Frontal cortex (tissue), 3 donors: ENCODE measurements at regions not wholly inside any gene's neighbourhood (a gene's known extent, or its start where the extent isn't known, plus 50 kb on each side); places are given as distances from the start of the nearest gene placed in this dataset.
"Not testable (repeated sequence)": the region's sequence is repeated elsewhere in the genome, so short reads cannot be mapped to it uniquely, and the experiment has no call there.

Source experiments
- DNase-seq, 2 donors: peaks; one replicate each; pipeline ENCODE4 v3.0.0; 2012; ENCODE audit warnings: low spot score in 2 of 2
- FAIRE-seq: peaks from 2 replicates; lab custom pipeline; 2012; peaks lifted over from hg19 to GRCh38; lab: Jason Lieb, UNC
- donor health status: control.
- donor health status: control.
- donor health status: control.

DNA sequence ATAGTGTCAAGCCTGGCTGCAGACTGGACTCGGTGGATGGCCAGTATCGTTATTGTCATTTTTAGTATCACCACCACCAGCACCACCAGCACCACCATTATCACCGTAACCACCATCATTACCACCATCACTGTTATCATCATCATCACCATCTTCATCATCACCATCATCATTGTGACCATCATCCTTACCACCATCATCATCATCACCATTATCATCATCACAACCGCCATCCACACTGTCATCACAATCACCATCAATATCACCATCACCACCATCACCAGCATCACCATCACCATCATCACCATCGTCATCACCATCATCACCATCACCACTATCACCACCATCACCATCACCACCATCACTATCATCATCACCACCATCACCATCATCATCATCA is 65.6 kb downstream of the FOXL3 start:
- FAIRE-seq (no peak), DNase-seq (no peak)

DNA sequence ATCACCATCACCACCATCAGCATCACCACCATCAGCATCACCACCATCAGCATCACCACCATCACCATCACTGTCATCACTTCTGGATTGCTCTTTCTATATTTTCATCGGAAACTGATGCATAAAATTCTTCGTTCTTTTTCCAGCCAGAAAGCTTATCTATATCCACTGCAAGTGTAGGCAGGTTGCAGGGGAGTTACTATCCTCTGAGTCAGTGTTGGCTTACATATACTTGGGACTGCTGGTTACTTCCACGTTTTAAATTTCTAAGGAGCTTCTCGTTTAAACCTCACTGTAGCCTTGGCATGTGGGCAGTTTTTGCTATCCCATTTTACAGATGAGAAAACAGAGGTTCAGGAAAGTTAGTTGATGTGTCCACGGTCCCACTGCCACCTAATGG is 66.1 kb downstream of the FOXL3 start:
- FAIRE-seq (no peak), DNase-seq (no peak)

DNA sequence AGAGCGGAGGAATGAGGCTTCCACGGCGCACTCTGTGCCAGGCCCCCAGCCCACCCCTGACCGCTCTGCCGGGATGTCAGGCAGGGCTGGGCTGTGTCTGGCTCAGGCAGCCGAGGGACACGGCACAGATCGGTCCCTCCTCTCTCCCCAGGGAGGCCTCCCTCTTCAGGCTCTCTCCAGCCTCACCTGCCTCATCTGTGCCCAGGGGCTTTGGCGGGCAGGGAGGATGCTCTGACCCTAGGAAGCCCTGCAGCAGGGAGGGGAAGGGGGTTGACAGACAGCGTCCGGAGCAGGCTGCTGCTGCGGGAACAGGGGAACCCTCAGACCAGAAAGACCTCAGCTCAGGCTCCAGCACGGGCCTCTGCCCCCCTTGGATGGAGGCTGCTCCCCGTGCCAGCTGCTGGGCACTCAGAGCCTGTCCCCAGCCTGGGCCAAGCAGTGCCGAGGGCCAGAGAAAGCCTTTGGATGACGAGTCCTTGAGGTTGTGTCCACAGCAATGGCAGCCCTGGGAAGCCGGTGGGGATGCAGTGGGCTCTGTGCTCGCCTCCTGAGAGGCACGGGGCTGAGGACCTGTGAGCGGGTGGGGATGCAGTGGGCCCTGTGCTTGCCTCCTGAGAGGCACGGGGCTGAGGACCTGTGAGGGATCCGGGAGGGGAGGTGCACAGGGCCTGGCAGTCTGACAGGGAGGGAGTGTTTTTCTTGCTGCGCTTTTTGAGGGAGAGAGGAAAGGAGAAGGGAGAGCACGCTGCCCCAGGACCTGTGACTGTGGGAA is 66.9 kb downstream of the FOXL3 start:
- FAIRE-seq: no peak
- no peak for DNase-seq

DNA sequence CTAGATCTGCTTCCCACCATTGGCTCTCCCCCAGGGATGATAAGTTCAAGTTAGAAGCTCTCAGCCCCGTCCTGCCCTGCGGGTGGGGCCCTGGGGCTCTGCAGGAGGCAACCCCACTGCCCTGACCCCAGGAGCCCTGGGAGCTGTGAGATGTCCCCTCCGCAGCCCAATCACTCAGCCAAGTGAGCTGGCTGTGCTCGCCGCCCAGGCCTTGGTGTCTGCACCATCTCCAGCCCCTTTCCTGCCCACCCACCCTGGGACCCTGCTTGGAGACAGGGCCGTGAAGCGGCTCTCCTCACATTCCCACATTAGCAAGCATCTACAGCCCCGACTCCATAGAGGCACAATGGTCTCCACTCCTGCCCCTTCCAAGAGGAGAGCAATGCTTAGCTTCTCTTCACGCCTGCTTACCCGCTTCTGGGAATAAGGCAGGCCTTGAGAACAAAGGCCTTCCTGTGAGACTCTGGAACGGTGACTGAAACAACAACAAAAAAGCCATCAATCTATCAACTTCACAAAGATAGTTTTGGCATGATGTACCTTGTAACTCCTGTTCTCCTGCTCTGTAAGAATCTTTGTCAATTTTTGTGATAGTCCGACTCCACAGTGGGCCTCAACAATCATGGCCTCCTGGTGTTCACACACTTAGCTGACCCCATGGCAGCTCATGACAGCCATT is 67.7 kb downstream of the FOXL3 start:
- DNase-seq: no peak
- no peak for FAIRE-seq

DNA sequence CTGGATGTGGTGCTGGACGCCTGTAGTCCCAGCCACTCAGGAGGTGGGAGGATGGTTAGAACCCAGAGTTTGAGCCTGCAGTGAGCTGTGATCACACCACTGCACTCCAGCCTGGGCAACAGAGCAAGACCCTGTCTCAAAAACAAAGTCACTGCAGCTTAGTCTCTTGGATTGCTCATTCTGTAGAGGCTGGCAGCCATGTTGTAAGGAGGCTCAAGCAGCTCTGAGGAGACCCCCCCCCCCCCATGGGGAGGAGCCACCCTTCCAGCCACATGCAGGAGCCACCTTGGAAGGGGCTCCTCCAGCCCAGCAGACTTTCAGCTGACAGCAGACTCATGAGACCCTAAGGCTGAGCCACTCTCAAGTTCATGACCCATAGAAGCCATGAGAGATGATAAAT is 68.4 kb downstream of the FOXL3 start:
- FAIRE-seq: no peak
- DNase-seq: no peak

DNA sequence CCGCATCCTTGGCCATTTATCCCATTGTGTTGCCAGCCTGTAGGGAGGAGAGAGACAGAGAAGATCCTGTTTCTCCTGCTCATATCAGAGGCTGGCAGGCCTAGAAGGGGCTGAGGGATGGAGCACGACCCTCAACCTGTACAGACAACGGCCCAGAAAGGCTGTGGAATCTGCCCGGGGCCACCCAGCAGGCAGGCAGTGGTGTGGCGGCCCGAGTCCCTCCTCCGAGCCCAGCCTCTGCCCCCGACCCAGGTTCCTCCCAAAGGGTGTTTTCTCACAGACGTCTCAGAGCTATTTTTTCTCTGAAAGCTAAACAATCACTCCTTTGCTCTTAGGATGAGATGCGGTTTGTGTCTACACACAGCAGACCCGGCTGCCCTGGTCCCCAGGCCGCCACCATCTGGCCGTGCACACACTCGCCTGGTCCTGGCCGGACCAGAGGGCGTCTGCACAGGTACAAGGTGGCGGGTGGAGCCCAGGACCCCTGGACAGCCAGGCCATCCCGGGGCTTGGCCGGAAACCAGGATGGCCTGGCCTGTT is 69.3 kb downstream of the FOXL3 start:
- no peak for FAIRE-seq

DNA sequence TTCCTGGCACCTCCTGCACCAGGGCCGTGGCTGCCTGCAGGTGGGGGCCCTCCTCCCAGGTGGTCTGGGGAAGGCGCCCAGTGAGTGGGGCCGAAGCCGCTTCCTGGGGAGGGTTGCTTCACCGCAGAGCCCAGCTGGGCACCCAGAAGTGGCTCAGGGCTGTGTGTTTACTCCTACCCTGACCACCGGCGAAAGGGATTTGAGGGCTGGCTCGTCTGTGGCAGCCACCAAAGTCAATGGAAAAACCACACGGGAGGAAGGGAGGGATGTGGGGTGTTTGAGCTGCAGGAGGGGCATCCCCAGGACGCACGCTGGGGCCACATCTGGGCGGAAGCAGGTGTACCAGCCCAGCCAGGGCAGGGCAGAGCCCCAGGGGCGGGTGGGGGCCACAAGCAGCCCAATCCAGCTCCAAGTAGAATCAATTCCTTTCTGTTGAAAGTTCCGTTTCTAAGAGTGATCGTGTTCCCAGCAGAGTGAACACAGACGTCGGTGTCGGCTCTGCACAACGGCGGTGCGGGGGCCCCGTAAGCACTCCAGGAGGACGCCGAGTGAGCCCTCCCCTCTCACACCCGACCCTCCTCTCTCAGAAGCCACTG is 69.9 kb downstream of the FOXL3 start:
- FAIRE-seq (no peak), DNase-seq (no peak)

More for the DNA sequence above, 69.3 kb downstream of the FOXL3 start:
- DNase-seq: no peak

DNA sequence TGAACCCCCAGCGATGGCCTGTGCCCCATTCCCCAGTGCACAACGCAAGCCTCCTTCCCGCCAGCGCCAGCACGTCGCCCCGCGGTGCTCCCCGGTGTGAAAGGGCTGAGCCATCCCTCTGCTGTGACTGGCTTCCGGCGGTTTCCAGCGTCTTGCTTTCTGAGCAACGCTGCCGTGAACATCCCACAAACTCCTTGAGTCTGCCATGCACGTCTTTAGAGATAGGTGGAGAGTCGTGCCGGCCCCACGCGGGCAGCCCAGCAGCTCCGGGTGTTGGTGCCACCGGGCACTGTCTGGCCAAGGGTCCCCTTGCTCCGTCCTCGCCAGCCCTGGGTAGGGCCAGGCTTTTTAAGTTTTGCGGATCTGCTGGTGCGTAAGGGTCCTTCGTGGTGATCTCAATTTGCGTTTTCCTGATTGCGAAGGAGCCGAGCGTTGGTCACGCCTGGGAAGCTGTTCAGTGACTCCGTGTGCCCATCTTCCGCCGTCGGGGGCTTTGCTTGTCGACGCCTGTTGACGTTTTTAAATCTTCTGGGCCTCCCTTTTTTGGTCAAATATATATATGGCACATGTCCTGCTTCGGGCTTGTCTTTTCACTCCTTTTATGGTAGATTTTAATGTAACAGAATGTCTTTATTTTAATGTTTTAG is 70.6 kb downstream of the FOXL3 start:
- FAIRE-seq (no peak), DNase-seq (no peak)

DNA sequence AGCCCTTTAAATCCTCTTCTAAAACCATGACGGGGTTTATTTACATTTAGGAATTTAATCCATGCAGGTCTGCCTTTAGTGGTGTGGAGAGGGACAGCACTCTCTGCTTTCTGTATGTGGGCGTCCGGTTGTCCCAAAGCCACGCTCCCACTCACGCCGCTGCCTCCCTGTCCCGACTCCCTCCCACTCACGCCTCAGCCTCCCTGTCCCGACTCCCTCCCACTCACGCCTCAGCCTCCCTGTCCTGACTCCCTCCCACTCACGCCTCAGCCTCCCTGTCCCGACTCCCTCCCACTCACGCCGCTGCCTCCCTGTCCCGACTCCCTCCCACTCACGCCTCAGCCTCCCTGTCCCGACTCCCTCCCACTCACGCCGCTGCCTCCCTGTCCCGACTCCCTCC is 71.2 kb downstream of the FOXL3 start:
- not testable (repeated sequence) for DNase-seq, FAIRE-seq

DNA sequence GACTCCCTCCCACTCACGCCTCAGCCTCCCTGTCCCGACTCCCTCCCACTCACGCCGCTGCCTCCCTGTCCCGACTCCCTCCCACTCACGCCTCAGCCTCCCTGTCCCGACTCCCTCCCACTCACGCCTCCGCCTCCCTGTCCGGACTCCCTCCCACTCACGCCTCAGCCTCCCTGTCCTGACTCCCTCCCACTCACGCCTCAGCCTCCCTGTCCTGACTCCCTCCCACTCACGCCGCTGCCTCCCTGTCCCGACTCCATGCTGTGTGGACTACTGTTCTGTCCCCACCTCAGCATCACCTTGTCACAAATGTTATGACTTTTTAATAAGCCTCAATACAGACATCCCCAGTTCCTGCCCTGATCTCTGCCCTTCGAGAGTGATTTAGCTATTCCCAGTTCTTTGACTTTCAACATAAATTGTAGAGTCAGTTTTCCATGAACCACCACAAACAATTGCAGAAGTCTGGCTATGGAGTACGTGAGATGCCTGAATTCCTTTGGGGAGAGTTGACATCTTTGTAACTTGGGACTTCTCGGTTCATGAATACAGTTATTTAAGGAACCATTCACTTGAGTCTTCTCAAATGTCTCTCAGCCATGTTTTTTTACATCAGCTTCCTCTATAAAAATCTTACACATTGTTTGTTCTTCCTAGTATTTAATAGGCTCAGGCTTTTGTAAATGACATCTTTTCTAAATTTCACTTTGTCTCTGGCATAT is 71.9 kb downstream of the FOXL3 start:
- FAIRE-seq: no peak
- no peak for DNase-seq

DNA sequence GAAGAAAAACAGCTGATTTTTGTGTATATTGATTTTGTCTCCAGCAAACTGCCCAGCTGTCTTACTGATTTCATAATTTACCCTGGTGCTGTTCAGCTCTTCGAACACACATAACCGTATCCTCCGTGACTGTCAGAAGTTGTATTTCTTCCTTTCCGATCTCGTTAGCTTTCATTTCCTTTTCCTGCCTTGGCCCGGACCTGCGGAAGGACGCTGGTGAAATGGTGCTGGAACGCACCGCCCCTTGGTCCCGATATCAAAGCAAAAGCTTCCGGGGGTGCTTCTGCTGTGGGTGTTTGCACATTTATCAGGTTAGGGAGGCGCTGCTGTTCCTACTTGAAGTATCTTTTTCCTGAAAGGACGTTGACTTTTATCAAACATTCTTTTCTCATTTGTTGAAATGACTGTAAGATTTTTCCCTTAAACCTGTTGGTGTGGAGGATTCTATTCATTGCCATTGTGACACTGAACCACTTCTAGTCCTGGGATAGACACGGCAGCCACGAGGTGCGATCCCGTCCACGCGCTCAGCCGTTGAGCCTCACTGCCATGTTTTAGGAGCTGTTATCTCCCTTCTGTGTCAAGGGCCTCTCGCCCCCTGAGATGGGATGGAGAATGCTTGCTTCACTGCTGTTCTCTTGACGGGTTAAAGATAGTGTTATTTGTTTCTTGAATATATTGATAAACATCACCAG is 72.6 kb downstream of the FOXL3 start:
- no peak for FAIRE-seq

DNA sequence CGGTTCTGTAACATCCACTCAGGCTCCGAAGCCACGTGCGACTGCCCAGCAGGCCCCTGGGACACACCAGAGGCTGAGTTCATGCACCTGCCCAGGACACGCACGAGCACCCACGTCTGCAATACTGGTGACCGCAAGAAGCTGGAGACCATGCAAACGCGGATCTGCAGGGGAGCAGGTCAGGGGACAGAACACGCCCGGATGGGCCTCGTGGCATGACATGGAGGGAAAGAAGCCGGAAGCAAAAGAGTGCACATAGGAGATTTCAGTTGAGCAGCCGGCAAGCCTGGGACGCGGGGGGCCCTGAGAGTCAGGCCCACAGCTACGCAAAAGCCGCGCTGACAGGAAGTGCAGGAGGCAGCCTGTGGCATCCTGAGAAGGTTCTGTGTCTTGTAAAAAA is 73.7 kb downstream of the FOXL3 start:
- FAIRE-seq (no peak), DNase-seq (no peak)

More for the DNA sequence above, 72.6 kb downstream of the FOXL3 start:
- DNase-seq: no peak

DNA sequence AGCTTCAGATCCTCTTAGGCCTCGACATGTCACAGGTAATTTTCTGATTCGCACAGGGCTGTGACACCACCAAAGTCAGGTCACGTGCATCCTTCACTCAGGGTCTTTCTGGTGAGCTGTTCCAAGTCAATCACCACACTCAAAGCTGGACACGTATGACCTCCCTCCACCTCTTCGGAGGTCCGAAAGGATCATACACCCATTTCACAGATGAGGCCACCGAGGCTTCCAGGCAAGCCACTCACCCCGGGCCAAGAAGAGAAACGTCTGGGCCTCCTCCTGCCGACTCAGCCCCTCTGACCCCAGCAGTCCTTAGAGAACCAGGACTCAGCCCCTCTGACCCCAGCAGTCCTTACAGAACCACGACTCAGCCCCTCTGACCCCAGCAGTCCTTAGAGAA is 74.6 kb downstream of the FOXL3 start:
- DNase-seq: no peak

DNA sequence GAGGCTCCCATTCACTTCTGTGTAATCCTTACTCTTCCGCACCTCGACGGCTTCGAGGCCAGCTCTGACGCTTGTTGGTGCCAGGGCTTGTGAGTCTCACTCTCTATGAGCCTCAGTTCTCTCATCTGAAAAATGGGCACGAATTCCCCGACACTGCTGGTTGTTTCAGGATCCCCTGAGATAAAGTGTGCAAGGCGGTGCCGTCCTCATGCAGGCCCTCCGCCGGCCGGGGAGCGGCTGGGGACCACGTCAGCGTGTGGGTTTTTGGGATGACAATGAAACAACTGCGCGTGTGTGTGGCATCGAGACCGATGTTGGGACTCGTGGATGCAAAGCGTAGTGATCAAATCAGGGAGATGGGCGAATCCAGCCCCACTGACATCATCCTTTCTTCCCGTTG is 75.6 kb downstream of the FOXL3 start:
- no peak for FAIRE-seq
- no peak for DNase-seq

More for the DNA sequence above, 74.6 kb downstream of the FOXL3 start:
- no peak for FAIRE-seq

DNA sequence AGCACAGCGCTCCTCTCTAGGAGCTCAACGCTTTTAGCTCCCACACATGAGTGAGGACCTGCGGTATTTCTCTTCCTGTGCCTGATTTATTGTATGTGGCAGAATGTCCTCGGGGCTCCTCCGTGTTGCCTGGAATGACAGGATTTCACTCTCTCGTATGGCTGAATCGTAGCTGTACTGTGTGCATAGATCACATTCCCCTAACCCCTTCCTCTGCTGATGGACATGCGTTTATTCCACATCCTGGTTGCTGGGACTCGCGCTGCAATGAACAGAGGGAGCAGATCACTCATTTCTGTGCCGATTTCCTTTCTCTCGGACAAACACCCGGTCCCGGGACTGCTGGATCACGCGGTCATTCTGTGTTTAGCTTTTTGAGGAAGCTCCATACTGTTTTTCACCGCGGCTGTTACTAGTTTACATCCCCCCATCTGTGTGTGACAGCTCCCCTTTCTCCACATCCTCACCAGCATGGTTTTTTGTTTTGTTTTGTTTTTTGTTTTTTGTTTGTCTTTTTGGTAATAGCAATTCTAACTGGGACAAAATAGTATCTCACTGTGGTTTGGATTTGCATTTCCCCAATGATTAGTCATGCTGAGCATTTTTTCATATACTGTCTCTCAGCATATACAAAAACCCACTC is 76.3 kb downstream of the FOXL3 start:
- FAIRE-seq (no peak), DNase-seq (no peak)

DNA sequence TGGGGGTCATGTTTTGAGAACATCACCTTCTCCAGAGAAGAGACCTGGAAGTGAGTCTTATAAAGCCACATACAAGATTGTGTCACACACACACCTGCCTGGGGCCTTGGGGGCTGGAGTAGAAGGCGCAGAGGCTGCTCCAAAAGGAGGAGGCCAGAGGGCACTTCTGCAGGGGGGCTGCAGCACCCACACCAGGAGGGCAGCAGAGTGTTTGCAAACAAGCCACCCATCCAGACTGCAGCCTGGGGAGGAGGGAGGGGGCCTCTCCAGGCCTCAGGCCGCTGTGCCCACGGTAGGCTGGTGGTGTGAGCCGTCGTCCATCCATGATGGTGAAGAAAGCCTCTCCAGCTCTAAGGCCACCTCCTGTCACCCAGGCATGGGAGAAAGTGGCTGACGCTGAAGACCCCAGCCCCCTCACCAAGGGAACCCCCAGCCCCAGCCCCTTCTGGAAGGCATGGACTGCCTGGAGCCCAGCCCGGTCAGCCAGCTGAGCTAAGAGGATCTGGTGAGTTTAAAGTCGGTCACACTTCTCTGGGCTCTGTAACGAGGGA is 77.5 kb downstream of the FOXL3 start:
- DNase-seq (no peak), FAIRE-seq (no peak)

DNA sequence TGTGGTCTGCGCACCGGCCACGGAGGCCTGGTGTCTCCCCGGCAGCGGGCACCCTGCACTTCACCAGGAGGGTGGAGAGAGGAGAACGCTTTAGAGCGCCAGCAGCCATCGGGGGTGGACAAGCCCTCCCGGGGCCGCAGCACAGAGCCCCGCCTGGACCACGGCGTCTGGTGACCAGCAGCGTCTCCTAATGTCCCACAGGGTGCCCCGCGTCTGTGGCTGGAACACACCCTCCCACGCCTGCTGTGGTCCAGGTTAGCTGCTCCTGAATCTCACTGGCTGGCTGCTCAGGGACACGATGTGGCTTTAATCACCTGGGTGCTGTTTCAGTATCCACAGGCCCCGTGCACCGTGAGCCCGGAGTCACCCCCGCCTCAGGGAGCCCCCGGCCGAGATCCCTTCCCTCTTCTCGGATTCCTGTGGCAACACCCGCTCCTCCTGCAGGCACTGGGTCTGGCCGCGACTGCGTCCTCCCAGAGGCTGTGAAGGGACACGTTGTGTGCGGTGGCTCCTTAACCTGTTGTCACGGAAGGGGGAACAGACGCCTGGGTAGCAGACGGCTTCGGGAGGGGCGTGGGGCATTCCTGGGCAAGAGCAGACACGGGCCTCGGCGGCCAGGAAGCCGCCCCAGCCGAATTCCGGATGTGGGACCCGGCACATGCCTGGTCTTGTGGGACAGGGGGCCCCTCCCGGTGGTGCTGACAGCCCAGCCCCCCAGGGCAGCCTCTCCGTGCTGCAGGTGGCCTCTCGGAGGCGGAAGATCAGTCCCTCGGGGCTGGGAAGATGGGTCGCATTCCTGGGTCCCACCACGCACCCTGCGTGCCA is 78.9 kb downstream of the FOXL3 start:
- FAIRE-seq: no peak
- DNase-seq: peak in 1 of 2 donors; percentile 14
